Activated gamma-delta T cell (primary cell): ENCODE measurements at regions not wholly inside any gene's neighbourhood (a gene's known extent, or its start where the extent isn't known, plus 50 kb on each side); places are given as distances from the start of the nearest gene placed in this dataset.
"Not testable (repeated sequence)": the region's sequence is repeated elsewhere in the genome, so short reads cannot be mapped to it uniquely, and the experiment has no call there.

ENCODE experiments used
- DNase-seq: peaks from one replicate; lab custom pipeline; 2025; lab: John Stamatoyannopoulos, UW

- no peak for DNase-seq
These were observed 568.7 kb upstream of the RGMB start for GRCh38 chr5:98204798-98205197.

DNA sequence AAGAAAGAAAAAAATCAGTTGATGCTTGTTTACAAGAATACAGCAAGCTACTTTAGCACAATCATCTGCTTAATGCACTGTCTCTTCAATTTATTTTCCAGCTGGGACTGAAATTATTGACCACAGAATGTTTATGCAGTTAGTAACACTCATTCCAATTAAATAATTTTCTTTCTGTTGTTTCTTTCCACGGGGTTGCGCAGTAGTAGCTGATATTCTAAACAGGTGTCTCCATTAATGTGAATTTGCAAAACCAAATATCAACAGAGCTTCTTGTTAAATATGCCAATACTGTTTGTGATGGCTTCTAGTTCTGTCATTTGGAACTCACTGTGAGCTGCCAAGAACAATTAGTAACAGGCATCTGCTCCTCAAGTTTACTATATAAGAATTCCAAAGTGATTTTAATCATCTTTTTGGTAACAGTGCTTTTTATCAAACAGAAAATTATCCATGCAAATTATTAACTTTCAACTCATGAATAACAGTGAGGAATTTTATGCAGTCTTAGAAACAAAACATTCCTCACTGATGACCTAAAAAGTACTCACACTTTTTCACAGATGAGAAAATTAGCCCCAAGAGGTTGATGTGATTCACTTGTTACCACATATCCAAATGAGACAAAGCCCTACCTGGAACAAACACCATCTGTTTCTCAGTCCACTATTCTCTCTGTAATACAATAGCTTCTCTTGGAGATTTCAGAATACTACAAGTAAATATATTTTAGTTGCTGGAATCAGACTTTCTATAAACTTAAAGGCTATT is 567.6 kb upstream of the RGMB start:
- no peak for DNase-seq

DNA sequence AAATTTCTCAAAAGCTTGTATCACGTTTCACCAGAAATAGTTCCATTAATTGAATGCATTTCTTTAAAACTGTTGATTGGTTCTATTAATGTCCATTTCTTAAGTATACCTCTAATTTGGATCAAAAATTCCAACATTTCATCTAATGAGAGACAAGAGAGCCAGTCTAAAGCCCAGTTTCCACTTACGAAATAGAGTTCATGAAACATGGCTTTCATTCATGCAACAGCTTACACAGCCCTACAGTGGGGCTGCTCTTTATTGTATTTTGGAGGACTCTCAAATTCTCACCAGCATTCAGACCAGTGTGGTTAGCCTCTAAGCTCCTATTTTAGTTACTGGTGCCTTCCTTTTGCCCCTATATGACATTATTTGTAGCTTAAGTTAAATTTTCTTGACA is 566.9 kb upstream of the RGMB start:
- DNase-seq, result no peak

DNA sequence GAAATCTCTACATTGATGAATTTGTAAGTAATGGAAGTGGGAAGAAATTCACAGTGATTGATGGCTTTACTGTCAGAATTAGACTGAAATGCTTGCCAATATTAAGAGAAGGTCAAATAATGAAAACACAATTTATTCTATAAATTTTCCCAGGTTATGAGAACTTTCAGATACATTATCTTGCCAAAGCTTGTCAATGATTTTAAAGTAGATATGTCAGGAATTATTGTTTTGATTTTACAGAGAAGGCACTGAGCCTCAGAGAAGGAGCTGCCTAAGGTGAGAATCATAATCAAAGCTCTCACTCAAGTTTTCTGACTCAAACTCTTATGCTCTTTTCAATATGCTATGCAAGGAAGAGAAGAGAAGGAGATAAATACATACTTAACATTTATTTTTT is 564.0 kb upstream of the RGMB start:
- no peak for DNase-seq

- no peak for DNase-seq
These were observed 559.0 kb upstream of the RGMB start for GRCh38 chr5:98214240-98215051.

DNA sequence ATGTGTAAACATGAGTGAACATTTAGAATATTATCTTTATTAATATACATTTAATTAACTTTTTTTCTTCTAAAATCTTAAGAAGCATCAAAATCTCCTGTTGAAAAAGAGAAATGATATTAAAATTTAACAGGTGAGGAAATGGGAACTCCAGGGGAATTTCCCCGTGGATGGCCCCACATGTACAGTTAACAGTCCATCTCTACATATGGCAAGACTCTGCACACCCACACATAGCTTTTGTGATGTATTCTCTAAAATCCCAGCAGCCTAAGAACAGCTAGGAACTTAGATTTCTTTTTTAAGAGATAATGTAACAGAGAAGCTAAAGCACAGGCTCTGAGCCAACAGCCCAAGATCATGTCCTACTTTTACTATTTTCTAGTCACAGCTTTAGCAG is 556.3 kb upstream of the RGMB start:
- no peak for DNase-seq

- no peak for DNase-seq
These were observed 554.6 kb upstream of the RGMB start for GRCh38 chr5:98218838-98219237.

GRCh38 chr5:98227489-98227888 is 546.0 kb upstream of the RGMB start:
- no peak for DNase-seq

DNA sequence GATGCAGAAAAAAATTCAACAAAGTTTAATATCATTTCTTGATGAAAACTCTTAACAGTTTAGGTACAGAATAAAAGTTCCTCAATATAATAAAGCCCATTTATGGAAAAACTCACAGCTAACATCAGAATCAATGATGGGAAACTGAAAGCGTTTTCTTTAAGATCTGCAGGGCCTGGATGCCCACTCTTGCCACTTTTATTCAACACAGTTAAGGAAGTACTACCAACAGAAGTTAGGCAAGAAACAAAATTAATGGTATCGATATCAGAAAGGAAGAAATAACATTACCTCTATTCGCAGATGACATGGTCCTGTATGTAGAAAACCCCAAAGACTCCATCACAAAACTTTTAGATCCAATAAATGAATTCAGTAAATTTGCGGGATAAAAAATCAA is 542.4 kb upstream of the RGMB start:
- no peak for DNase-seq

DNA sequence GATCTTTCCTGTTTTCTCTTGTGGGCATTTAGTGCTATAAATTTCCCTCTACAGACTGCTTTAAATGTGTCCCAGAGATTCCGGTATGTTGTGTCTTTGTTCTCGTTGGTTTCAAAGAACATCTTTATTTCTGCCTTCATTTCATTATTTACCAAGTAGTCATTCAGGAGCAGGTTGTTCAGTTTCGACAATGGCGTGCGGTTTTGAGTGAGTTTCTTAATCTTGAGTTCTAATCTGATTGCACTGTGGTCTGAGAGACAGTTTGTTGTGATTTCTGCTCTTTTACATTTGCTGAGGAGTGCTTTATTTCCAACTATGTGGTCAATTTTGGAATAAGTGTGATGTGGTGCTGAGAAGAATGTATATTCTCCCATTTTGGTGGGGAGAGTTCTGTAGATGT is 535.7 kb upstream of the RGMB start:
- not testable (repeated sequence) for DNase-seq

DNA sequence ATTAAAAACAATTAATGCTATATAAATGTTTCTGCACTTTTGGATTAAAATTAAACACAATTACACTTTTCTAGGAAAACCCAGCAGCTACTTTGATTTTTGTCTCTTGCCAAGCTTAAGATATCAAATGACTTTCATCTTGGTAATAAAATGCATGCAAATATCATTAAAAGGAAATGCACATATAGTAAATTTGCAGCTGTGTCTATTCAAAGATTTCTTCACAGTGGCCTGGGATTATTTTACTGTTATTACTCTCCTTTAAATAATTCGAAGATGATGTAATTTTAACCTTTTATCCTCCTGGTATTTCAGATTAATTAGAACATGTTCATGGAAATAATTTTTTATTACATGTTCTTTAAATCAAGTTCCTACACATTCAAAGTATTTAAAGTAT is 529.5 kb upstream of the RGMB start:
- no peak for DNase-seq

DNA sequence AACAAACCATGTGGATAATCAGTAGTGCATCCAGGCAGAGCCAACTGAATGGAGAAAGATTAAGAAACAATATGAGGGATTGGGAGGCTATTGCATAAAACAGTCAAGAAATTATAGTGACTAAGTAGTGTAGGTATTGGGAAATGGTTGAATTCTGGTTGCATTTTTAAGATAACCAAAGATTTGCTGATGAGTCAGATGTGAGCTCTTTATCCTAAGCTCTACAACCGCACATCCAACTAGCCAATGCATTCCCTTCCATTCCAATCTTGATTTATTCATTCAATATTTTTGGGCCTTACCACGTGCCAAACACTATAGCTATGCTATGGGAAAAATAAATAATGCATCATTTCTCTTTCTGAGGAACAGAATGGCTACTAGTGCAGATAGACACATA is 524.5 kb upstream of the RGMB start:
- DNase-seq, result no peak

DNA sequence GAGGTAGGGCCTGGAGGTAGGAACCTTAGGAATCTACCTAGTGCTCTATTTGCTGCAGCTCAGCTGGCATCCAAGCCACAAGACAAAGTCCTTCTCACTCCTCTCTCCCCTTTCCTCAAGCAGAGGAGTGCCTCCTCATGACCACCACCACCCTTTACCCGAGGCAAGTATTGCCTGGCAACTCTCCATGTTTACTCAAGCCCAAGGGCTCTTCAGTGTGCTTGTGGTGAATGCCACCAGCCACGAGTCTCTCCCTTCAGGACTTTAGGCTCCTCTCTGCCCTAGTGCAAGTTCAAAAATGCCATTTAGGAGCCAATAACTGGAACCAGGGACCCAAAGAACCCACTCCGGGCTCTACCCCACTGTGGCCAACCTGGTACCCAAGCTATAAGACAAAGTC is 514.5 kb upstream of the RGMB start:
- no peak for DNase-seq

- DNase-seq, result no peak
These were observed 513.9 kb upstream of the RGMB start for GRCh38 chr5:98259595-98259994.

- no peak for DNase-seq
These were observed 510.4 kb upstream of the RGMB start for GRCh38 chr5:98263084-98263483.

- DNase-seq, result no peak
These were observed 505.2 kb upstream of the RGMB start for GRCh38 chr5:98268162-98268860.

- DNase-seq, result no peak
These were observed 497.5 kb upstream of the RGMB start for GRCh38 chr5:98275980-98276379.

DNA sequence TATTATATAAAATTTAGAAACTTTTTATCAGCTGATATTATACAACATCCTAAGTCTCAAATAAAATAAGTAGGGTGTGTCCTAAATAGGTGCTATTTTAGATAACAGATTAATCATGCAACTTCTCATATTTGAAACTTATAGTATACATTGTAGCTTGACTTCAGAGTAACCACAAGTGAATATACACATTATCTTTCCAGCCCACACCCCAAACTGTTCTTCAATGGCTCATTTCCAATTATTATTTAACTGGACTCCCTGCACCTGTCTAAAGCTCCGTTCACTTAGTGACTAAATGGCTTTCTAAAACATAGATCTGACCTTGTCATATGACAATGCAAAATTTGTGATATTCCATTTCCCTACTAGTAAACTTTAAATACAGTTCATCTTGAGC is 490.9 kb upstream of the RGMB start:
- no peak for DNase-seq

- DNase-seq, result no peak
These were observed 481.0 kb upstream of the RGMB start for GRCh38 chr5:98292496-98292895.

DNA sequence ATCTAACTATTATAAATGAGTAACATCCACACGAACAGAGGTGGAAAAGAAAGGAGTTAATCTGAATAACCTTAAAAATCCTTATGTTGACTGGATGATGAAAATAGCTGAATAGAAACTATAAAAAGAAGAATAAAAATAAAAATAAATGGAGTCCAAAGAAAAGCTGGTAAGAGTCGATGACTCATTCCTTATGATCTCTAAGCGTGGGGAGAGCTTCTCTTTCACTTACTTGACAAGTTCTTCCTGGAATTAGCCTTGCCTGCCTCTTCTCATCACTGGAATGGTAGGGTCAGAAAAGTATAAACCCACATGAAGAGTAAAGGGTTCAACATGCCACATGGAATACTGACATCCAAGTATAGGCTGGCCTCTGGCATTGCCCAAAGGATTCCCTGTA is 477.0 kb upstream of the RGMB start:
- no peak for DNase-seq

DNA sequence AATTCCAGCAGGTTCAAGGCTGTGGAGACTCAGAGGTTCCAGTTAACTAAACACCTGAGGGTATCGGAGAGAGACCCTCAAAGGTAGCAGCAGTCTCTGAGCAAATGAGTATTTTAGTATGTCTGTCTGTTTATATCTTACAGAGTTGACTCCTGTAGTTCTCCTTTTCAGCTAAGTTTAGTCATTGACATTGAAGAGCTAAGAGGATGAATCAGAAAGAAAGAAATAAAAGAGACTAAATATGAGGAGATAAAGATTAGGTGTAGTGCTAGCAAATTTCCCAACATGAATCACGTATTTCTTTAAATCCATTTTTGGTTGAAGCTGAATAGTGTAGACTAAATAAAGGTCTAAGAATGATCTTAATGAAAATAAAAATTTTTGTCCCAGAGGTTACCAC is 474.0 kb upstream of the RGMB start:
- no peak for DNase-seq

DNA sequence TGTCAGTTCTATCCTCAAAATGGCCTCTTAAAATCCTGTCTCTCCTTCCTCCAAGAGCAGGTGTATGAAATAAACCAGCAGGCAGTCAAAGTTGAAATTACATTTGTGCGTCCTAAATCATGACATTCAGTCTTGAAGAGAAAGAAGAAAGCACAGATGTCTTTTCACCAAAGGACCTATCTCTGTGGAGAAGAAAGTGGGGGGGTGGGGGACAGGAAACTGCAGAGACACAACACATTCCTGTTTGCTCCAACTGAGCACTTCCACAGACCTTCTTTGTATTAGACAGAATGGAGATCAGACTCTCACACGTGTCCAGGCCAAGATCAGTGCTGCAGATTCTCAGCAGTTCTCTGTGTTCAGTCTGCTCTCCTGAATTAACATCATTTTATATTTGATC is 471.9 kb upstream of the RGMB start:
- DNase-seq, result no peak

GRCh38 chr5:98307811-98308210 is 465.7 kb upstream of the RGMB start:
- DNase-seq, result no peak
